HCT116 (cell line): ENCODE measurements at regions not wholly inside any gene's neighbourhood (a gene's known extent, or its start where the extent isn't known, plus 50 kb on each side); places are given as distances from the start of the nearest gene placed in this dataset.

Source experiments
- ATAC-seq: fragments of 200-7000 bp; cut with Tn5 transposase; 2 replicates; pipeline ENCODE4 v1.9.1; 2020; ENCODE audit warnings: mild to moderate bottlenecking, moderate library complexity
- BruUV-seq: library from RNA; stranded (reverse); fragments of 400-500 nt; replicated peaks from 2 replicates; lab custom pipeline; 2021; lab: Mats Ljungman, UMichigan
- CTCF ChIA-PET: fragments of 300-600 bp; sonication (Branson Sonifier 250); formaldehyde crosslinking; loops from one replicate; lab custom pipeline; 2021; ENCODE audit warnings: antibody characterized with exemption; lab: Charles Lee
- POLR2A ChIA-PET: fragments of 300-600, 350-600 bp; sonication (Branson Sonifier 250); formaldehyde crosslinking; loops from one replicate; lab custom pipeline; 2021; ENCODE audit warnings: antibody characterized with exemption; lab: Charles Lee
- RAD21 ChIA-PET, 2 experiments: fragments of 300-600 bp; sonication (Branson Sonifier 250); formaldehyde crosslinking; loops; one replicate each; lab custom pipeline; 2023; ENCODE audit warnings: low total read pairs in 2 of 2; ENCODE audit not compliant: uncharacterized antibody in 2 of 2, unreplicated experiment in 2 of 2, low non-redundant PET in 1 of 2; lab: Charles Lee
- DNase-seq: peaks from one replicate; pipeline ENCODE4 v3.0.0-alpha.2; 2010; ENCODE audit warnings: low read depth, low spot score
- H2AFZ ChIP-seq: fragments of 200-600 bp; shearing (Covaris generic), sonication (generic); 2 replicates; pipeline ENCODE4 v1.6.1; 2017; ENCODE audit warnings: low read depth, mixed run types, mixed read lengths, antibody characterized with exemption, low read length; ENCODE audit not compliant: poor library complexity, severe bottlenecking
- H3K27ac ChIP-seq: 2 replicates; pipeline ENCODE4 v1.5.1; 2012; ENCODE audit warnings: low read depth, low read length
- H3K27me3 ChIP-seq: fragments of 200-600 bp; sonication (generic); 2 replicates; pipeline ENCODE4 v1.6.1; 2016; ENCODE audit warnings: mixed run types, low read length, mixed read lengths; ENCODE audit not compliant: insufficient read depth
- H3K36me3 ChIP-seq, 2 experiments: fragments of 200-500 bp in 1 of 2; fragments of 200-600 bp in 1 of 2; sonication (Bioruptor generic) in 1 of 2; sonication (generic) in 1 of 2; 2 replicates each; pipeline versions ENCODE4 v1.5.1 to v1.6.1; 2014 to 2016; ENCODE audit warnings: low read length in 2 of 2, inconsistent platforms in 1 of 2, mixed read lengths in 1 of 2, mixed run types in 1 of 2; ENCODE audit not compliant: insufficient read depth in 2 of 2, control insufficient read depth in 1 of 2
- H3K4me1 ChIP-seq, 2 experiments: fragments of 200-600 bp in 1 of 2; sonication (generic) in 1 of 2; 2 replicates each; pipeline versions ENCODE4 v1.5.1 to v1.6.1; 2012 to 2017; ENCODE audit warnings: low read length in 2 of 2, inconsistent platforms in 1 of 2, mild to moderate bottlenecking in 1 of 2, mixed read lengths in 1 of 2, mixed run types in 1 of 2, moderate library complexity in 1 of 2; ENCODE audit not compliant: insufficient read depth in 2 of 2, control insufficient read depth in 1 of 2
- H3K4me2 ChIP-seq: fragments of 200-600 bp; sonication (generic); 2 replicates; pipeline ENCODE4 v1.6.1; 2017; ENCODE audit warnings: mixed run types, low read length, mixed read lengths
- H3K4me3 ChIP-seq, 2 experiments: fragments of 200-600 bp in 1 of 2; sonication (generic) in 1 of 2; replicated peaks in 1 of 2; 2 replicates each; pipeline ENCODE4 v1.5.1; 2011 to 2016; ENCODE audit warnings: low read length in 2 of 2, control low read depth in 1 of 2, low read depth in 1 of 2, mild to moderate bottlenecking in 1 of 2, mixed read lengths in 1 of 2, mixed run types in 1 of 2
- H3K79me2 ChIP-seq: fragments of 200-600 bp; sonication (generic); 2 replicates; pipeline ENCODE4 v1.6.1; 2017; ENCODE audit warnings: mild to moderate bottlenecking, mixed run types, low read length, moderate library complexity, mixed read lengths; ENCODE audit not compliant: insufficient read depth
- H3K9ac ChIP-seq: fragments of 200-600 bp; sonication (generic); 2 replicates; pipeline ENCODE4 v1.6.1; 2016; ENCODE audit warnings: low read length, mixed read lengths
- H3K9me2 ChIP-seq: fragments of 200-600 bp; sonication (generic), shearing (Covaris generic); 2 replicates; pipeline ENCODE4 v1.6.1; 2017; ENCODE audit warnings: mixed run types, mild to moderate bottlenecking, moderate library complexity; ENCODE audit not compliant: insufficient read depth
- H3K9me3 ChIP-seq, 2 experiments: fragments of 200-500 bp in 1 of 2; fragments of 200-600 bp in 1 of 2; sonication (Bioruptor generic) in 1 of 2; sonication (generic) in 1 of 2; 2 replicates each; pipeline ENCODE4 v1.6.1; 2014 to 2017; ENCODE audit warnings: low read length in 2 of 2, mixed read lengths in 2 of 2, inconsistent platforms in 1 of 2, low read depth in 1 of 2, mild to moderate bottlenecking in 1 of 2, mixed run types in 1 of 2, moderate library complexity in 1 of 2; ENCODE audit not compliant: control insufficient read depth in 1 of 2, insufficient read depth in 1 of 2
- H4K20me1 ChIP-seq: fragments of 200-600 bp; sonication (generic), shearing (Covaris generic); 2 replicates; pipeline ENCODE4 v1.6.1; 2017; ENCODE audit warnings: mixed run types, mild to moderate bottlenecking, moderate library complexity; ENCODE audit not compliant: insufficient read depth
- CBX3 ChIP-seq: IDR thresholded peaks from 2 replicates; pipeline ENCODE4 v1.6.1; 2012; ENCODE audit warnings: low read depth
- CEBPB ChIP-seq: IDR thresholded peaks from 2 replicates; pipeline ENCODE4 v1.6.1; 2012; ENCODE audit warnings: low read depth
- EGR1 ChIP-seq: IDR thresholded peaks from 2 replicates; pipeline ENCODE4 v1.6.1; 2012; ENCODE audit warnings: low read depth
- FOSL1 ChIP-seq: IDR thresholded peaks from 2 replicates; pipeline ENCODE4 v1.6.1; 2012; ENCODE audit warnings: low read depth
- JUND ChIP-seq: IDR thresholded peaks from 2 replicates; pipeline ENCODE4 v1.6.1; 2012
- MAX ChIP-seq: IDR thresholded peaks from 2 replicates; pipeline ENCODE4 v1.6.1; 2012
- POLR2AphosphoS5 ChIP-seq: IDR thresholded peaks from 2 replicates; pipeline ENCODE4 v1.6.1; 2011; ENCODE audit warnings: mild to moderate bottlenecking, low read depth, low read length, moderate library complexity
- RAD21 ChIP-seq: IDR thresholded peaks from 2 replicates; pipeline ENCODE4 v1.6.1; 2012; ENCODE audit warnings: low read depth, mild to moderate bottlenecking
- REST ChIP-seq: IDR thresholded peaks from 2 replicates; pipeline ENCODE4 v1.6.1; 2012; ENCODE audit warnings: low read depth
- SIN3A ChIP-seq: IDR thresholded peaks from 2 replicates; pipeline ENCODE4 v1.6.1; 2012; ENCODE audit warnings: low read depth
- SP1 ChIP-seq: IDR thresholded peaks from 2 replicates; pipeline ENCODE4 v1.6.1; 2012; ENCODE audit warnings: low read depth
- SRF ChIP-seq: IDR thresholded peaks from 2 replicates; pipeline ENCODE4 v1.6.1; 2012; ENCODE audit warnings: low read depth
- ZBTB33 ChIP-seq: IDR thresholded peaks from 2 replicates; pipeline ENCODE4 v1.6.1; 2011; ENCODE audit warnings: mild to moderate bottlenecking, low read length, moderate library complexity; ENCODE audit not compliant: insufficient replicate concordance; ENCODE audit errors: extremely low read depth
- ZFX ChIP-seq: fragments of 450-650 bp; IDR thresholded peaks from 2 replicates; pipeline ENCODE4 v1.6.1; 2017
- intact Hi-C: fragments of 100-400 bp; cut with micrococcal nuclease; formaldehyde crosslinking; loops from 2 replicates; pipeline ENCODE4 v1.10.0; 2022

- CTCF ChIA-PET = no interaction called here
- Histone ChIP-seq H3K9me2 (no peaks in the 10 kb centered on the region), H3K79me2 (no peaks in the 10 kb centered on the region), H3K4me1 (no peaks in the 10 kb centered on the region), H3K36me3 (no peaks in the 10 kb centered on the region), H2AFZ (no peak overlapping the region), H3K4me3 (no peak overlapping the region), H3K27me3 (no peaks in the 10 kb centered on the region), H4K20me1 (no peaks in the 10 kb centered on the region), H3K9ac (no peak overlapping the region), H3K4me2 (no peak overlapping the region), H3K9me3 (no peaks in the 10 kb centered on the region), H3K27ac (no peak overlapping the region)
- intact Hi-C loops = no loop called here
- DNase-seq = no peak
- no peak for TF ChIP-seq SRF
- no peak for TF ChIP-seq CEBPB
- no peak for TF ChIP-seq SIN3A
- TF ChIP-seq ZBTB33 = no peak
- no peak for TF ChIP-seq JUND
- TF ChIP-seq EGR1 = no peak
- TF ChIP-seq FOSL1 = no peak
- TF ChIP-seq MAX = no peak
- TF ChIP-seq REST = no peak
- TF ChIP-seq POLR2AphosphoS5 = no peak
- TF ChIP-seq SP1 = no peak
- no peak for TF ChIP-seq ZFX
- TF ChIP-seq CBX3 = no peak
- no peak for TF ChIP-seq RAD21
- BruUV-seq = no TSS peak
- RAD21 ChIA-PET = no interaction called here
- POLR2A ChIA-PET = no interaction called here
- no peak for ATAC-seq
Observed at GRCh38 chr10:61304746-61305145, 148.4 kb downstream of the TMEM26 start.
